ENCODE measurements at regions not wholly inside any gene's neighbourhood (a gene's known extent, or its start where the extent isn't known, plus 50 kb on each side); places are given as distances from the start of the nearest gene placed in this dataset.

DNA sequence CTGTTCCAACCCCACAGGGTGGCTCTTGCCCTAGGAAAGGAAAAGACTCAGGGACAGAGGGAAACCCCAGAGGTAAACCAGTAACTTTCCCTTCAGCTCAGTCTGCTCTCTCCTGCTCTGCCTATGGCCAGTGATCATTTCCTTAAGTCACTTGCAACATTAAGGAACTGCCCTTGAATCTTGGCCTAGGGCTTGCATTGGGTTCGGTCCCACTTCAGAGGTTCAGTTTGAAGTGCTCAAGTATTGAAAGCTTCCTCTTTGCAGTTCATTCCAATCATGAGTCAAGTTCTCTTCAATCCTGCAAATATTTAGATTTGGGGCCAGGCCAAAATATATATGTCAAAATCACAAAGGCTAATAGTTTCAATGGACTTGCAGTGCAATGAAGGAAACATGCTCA, 97.7 kb upstream of the IRF2BP2 start:
- CTCF ChIA-PET = interaction anchor here (0.8 kb wide), 1 partner anchor 9 kb away, joined by 3 read pairs; no protein-coding TSS in a partner anchor

DNA sequence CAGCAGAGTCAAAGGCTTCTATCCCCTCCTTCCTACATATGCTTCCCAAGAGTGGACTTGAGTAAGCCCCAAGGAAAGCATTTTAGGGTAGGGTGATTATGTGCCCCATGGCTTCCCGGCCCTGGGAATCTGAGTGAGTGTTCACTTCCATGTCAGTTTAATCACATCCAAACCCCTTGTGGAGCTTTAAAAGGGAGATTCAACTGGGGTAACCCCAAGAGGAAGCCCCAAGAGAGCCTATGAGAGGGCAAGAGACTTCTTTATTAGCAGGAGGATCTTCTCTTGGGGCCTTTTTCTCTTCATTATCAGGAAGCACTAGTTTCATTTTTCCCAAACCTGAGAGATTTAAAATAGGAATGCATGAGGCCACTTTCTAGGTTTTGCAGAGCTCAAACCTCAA, 97.0 kb upstream of the IRF2BP2 start:
- ChIA-PET CTCF (interaction anchor here (0.8 kb wide), 1 partner anchor 9 kb away, joined by 3 read pairs; no protein-coding TSS in a partner anchor), POLR2A (no interaction called here)

More for the DNA sequence above, 97.7 kb upstream of the IRF2BP2 start:
- POLR2A ChIA-PET = no interaction called here

- CTCF ChIA-PET = no interaction called here
- POLR2A ChIA-PET = no interaction called here
Measured at GRCh38 chr1:234706199-234706598, 96.2 kb upstream of the IRF2BP2 start.

DNA sequence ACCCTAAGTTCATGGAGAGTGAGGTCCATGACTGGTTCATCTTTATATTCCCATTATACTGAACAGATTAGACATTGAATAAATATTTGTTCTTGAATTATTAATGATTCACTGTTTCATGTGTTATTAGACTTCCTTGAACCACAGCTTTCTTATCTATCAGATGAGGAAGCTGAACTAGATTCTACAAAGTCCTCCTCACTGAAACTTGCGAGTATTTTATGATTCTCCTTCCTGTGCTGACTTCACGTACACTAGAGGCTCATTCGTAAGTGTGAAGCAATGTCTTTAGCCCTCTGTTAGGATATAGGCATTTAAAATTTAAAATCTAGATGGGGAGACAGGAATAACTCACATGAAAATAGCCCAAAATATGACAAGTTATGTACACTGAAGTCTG, 95.6 kb upstream of the IRF2BP2 start:
- ChIA-PET POLR2A (no interaction called here), CTCF (no interaction called here)

- ChIA-PET CTCF (interaction anchor here (0.6 to 1.2 kb wide), 2 partner anchors 11 to 229 kb away, joined by 3 to 4 read pairs; no protein-coding TSS in a partner anchor), POLR2A (interaction anchor here (0.6 kb wide), 1 partner anchor 95 kb away, joined by 3 read pairs; the partner anchor contains the start of gene IRF2BP2)
Measured at GRCh38 chr1:234704106-234704887, 94.3 kb upstream of the IRF2BP2 start.

DNA sequence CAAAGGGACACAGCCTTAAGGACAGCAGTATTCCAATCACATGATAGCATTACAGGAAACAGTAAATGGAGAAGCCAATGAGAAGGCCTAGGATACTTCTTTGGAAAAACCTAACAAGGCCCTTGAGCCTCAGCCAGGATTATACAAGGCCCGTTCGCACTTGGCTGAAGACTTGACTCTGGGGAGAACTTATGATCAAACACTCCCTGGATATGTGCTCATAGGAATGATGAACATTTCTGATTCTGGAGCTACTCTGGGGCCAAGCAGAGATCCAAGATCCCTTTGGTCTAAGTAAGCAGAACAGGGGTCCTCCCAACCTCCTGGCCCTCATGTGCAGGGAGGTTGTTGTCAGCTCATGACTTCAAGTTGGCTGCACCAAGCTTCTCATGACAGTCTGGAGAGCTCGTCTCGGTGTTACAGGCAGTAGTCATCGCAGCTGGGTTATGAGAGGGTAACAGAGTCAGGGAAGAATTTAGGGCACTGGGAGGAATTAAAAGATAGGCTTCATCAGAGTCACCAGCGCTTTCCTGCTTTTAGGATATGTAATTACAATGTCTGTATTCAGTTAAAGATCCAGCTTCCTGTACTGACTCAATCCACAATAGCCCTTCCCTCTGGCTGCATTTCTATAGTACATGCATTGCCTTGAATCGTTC, 92.5 kb upstream of the IRF2BP2 start:
- POLR2A ChIA-PET = no interaction called here
- CTCF ChIA-PET = no interaction called here

DNA sequence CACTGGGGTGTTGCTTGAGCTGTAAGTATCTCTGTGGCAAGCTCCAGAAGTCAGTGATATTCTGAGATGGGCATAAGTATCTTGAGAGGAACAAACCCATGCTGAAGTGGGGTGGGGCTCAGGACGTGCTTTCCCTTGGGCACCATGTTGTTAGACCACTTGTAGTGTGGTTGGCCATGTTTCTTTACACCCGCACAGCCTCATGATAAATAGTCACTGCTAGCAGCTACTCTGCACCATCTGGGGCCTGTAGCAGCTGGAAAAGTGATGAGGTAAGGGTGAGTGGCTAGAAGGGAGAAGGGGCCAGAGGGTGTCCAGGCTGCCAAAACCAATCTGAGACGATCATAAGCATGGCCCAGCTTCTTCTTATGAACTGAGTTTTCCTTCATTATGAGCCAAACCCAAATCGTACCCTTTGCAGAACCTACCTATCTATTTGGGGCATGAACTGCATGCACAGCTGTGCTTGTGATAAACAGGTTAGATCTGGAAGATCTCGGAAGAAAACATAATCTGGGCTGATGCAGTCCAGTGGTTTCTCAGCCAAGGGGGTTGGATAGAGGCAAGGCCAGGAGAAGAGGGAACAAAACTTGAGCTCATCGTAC, 91.9 kb upstream of the IRF2BP2 start:
- ChIA-PET POLR2A (no interaction called here), CTCF (interaction anchor here (1.0 kb wide), 1 partner anchor 90 kb away, joined by 3 read pairs; no protein-coding TSS in a partner anchor)

- CTCF ChIA-PET = no interaction called here
- POLR2A ChIA-PET = no interaction called here
Measured at GRCh38 chr1:234699795-234700665, 90.1 kb upstream of the IRF2BP2 start.

- CTCF ChIA-PET = no interaction called here
- POLR2A ChIA-PET = no interaction called here
Measured at GRCh38 chr1:234698686-234699085, 88.7 kb upstream of the IRF2BP2 start.

GRCh38 chr1:234697741-234698140, 87.8 kb upstream of the IRF2BP2 start:
- ChIA-PET CTCF (interaction anchor here (1.2 kb wide), 1 partner anchor 78 kb away, joined by 3 read pairs; no protein-coding TSS in a partner anchor), POLR2A (interaction anchor here (0.7 kb wide), 1 partner anchor 86 kb away, joined by 7 read pairs; no protein-coding TSS in a partner anchor)

GRCh38 chr1:234697015-234697414, 87.0 kb upstream of the IRF2BP2 start:
- POLR2A ChIA-PET = no interaction called here
- CTCF ChIA-PET = interaction anchor here (1.2 kb wide), 1 partner anchor 79 kb away, joined by 3 read pairs; no protein-coding TSS in a partner anchor

DNA sequence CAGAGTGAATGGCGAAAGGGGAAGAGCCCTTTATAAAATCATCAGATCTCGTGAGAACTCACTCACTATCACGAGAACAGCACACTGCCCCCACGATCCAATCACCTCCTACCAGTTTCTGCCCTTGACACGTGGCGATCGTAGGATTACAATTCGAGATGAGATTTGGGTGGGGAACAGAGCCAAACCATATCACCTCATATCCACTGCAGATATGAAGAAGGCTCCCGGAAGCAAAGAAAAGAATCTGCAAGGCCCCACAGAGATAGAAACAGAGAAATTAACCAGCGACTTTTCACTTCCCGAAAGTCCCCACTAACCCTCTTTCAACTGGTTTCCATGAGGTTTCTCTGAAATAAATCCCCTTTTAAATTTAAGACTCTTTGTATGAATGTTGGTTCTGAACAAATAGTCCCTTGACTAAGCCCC, 86.2 kb upstream of the IRF2BP2 start:
- ChIA-PET CTCF (no interaction called here), POLR2A (no interaction called here)

- ChIA-PET POLR2A (no interaction called here), CTCF (no interaction called here)
Measured at GRCh38 chr1:234694661-234695060, 84.7 kb upstream of the IRF2BP2 start.

DNA sequence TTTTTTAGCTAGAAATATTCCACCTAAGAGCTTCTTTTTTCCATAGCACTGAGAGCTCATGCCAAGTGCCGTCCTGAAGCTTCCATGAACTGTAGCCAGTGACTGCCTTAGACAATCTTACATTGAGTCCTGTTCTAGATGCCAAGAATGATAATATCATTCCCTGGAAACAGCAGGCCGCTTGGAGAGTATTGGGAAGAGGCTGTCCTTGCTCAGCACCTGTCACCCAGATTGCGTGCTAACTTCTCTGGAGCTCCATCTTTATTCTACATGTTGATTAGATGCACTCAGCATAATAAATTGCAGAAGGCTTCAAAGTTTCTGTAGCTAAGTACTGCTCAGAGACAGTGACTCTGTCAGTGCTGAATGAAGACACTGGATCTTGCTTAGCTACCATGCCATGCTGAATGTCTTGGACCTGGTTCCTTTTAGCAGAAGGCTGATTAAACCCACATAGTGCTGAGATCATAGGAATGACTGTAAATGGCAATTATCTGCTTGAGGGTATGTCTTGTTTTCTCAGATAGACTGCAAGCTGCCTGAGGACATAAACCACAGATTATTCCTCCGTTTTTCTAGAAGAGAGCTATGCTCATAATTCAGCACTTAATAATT, 83.1 kb upstream of the IRF2BP2 start:
- ChIA-PET CTCF (no interaction called here), POLR2A (no interaction called here)

- ChIA-PET CTCF (no interaction called here), POLR2A (no interaction called here)
Measured at GRCh38 chr1:234691567-234691966, 81.6 kb upstream of the IRF2BP2 start.

DNA sequence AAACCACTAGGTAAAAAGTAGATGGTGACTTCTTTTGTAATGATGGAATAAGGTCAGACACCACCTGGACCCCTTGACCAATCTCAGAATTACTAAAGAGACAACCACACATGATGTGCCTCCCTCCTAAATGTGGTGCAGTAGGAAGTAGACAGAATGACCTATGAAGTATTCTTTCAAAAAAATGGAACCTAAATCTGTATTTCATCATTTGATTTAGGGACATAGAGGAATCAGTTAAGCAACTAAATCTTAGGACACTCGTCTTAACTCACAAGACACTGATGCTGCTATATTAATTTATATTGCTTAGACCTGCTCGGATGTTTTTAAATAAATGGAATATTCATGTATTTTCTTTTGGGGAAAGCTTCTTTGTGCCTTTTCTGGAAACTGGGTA, 80.9 kb upstream of the IRF2BP2 start:
- POLR2A ChIA-PET = interaction anchor here (0.7 kb wide), 1 partner anchor 359 kb away, joined by 3 read pairs; no protein-coding TSS in a partner anchor
- CTCF ChIA-PET = no interaction called here

DNA sequence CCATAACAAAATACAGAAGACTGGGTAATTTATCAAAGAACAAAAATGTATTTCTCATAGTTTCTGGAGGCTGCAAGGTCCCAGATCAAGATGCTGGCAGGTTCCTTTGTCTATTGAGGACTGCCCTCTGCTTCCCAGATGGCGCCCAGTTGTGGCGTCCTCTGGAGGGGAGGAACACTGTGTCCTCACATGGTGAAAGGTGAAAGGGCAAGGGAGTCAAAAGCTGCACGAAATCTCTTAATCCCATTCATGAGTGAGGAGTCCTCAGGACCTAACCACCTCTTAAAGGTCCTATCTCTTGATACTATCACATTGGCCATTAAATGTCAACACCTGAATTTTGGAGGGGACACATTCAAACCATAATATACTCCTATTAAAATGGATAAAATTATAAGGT, 79.3 kb upstream of the IRF2BP2 start:
- ChIA-PET POLR2A (no interaction called here), CTCF (no interaction called here)

DNA sequence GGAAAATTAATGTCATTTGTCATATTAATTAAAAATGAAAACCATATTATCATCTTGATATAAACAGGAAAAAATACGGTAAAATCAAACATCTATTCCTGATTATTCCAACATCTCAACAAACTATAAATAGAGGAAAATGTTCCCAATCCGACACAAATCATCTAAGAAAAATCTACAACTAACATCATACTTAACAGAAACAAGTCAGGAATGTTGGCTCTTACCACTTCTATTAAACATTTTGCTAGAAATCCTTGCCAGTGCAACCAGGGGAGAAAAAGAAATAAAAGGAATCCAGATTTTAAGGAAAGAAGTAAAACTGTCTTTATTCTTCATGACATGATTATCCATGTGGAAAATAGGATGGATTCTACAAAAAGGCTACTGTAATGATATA, 77.0 kb upstream of the IRF2BP2 start:
- POLR2A ChIA-PET = no interaction called here
- CTCF ChIA-PET = no interaction called here

GRCh38 chr1:234686035-234686434, 76.1 kb upstream of the IRF2BP2 start:
- POLR2A ChIA-PET = no interaction called here
- CTCF ChIA-PET = no interaction called here

All from activated CD8-positive, alpha-beta memory T cell treated with anti-CD3 and anti-CD28 coated beads for 36 hours (primary cell).